Endothelial cell of umbilical vein (primary cell): ENCODE measurements at regions not wholly inside any gene's neighbourhood (a gene's known extent, or its start where the extent isn't known, plus 50 kb on each side); places are given as distances from the start of the nearest gene placed in this dataset.

Experiments
- GATA2 ChIP-seq: IDR thresholded peaks from 2 replicates; pipeline ENCODE4 v1.7.0; 2011; ENCODE audit warnings: low read depth, mild to moderate bottlenecking, moderate library complexity, mixed read lengths, low read length; ENCODE audit not compliant: insufficient read length, insufficient read depth
- MYC ChIP-seq: IDR thresholded peaks from one replicate; pipeline ENCODE4 v1.6.1; 2011; ENCODE audit warnings: mild to moderate bottlenecking, low read depth, low read length
- POLR2A ChIP-seq: IDR thresholded peaks from 2 replicates; pipeline ENCODE4 v1.6.1; 2012; ENCODE audit warnings: low read depth, mild to moderate bottlenecking, control low read depth, low read length
- POLR2AphosphoS5 ChIP-seq: IDR thresholded peaks from 2 replicates; pipeline ENCODE4 v1.6.1; 2012; ENCODE audit warnings: low read depth, mild to moderate bottlenecking, control low read depth, low read length, moderate library complexity; ENCODE audit not compliant: insufficient read depth
- TF ChIP-seq, protein P1 (sequence below), 2 donors: IDR thresholded peaks; 1 replicate in 1 of 2; 2 replicates in 1 of 2; pipeline ENCODE4 v1.5.1; 2011; ENCODE audit warnings: low read length in 2 of 2, mild to moderate bottlenecking in 2 of 2, moderate library complexity in 2 of 2, control low read depth in 1 of 2, inconsistent platforms in 1 of 2, low read depth in 1 of 2; ENCODE audit not compliant: insufficient read depth in 1 of 2; ENCODE audit errors: extremely low read depth in 1 of 2
- TF ChIP-seq, protein P2 (sequence below): IDR thresholded peaks from 2 replicates; pipeline ENCODE4 v1.6.1; 2011; ENCODE audit not compliant: insufficient read depth, insufficient read length

DNA sequence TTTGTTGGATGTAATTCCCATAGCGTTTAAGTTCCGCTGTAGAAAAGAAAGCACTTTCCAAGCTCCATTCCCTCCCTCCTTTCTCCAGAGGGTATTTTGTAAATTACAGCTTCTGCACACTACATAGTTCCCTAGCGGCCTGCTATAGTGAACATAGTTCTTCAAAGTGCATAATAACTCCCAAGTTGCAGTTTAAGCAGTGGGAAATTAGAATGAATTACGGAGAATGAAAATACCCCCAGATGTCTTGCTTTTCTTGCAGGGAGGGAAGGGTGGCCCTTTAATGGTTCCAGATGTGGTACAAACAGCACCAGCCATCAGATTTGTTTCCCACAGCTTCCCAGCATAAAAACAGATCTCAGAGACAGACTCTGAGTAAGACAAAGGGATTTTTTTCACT is 893.9 kb downstream of the SUCLG1 start:
- TF ChIP-seq, protein P1, sequence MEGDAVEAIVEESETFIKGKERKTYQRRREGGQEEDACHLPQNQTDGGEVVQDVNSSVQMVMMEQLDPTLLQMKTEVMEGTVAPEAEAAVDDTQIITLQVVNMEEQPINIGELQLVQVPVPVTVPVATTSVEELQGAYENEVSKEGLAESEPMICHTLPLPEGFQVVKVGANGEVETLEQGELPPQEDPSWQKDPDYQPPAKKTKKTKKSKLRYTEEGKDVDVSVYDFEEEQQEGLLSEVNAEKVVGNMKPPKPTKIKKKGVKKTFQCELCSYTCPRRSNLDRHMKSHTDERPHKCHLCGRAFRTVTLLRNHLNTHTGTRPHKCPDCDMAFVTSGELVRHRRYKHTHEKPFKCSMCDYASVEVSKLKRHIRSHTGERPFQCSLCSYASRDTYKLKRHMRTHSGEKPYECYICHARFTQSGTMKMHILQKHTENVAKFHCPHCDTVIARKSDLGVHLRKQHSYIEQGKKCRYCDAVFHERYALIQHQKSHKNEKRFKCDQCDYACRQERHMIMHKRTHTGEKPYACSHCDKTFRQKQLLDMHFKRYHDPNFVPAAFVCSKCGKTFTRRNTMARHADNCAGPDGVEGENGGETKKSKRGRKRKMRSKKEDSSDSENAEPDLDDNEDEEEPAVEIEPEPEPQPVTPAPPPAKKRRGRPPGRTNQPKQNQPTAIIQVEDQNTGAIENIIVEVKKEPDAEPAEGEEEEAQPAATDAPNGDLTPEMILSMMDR (IDR thresholded peaks at IDR 0.05; ENCODE audit: extremely low read depth in 1 of 2, insufficient read depth in 1 of 2, low read depth in 1 of 2, low read length in 2 of 2): no peak
- TF ChIP-seq, protein P2, sequence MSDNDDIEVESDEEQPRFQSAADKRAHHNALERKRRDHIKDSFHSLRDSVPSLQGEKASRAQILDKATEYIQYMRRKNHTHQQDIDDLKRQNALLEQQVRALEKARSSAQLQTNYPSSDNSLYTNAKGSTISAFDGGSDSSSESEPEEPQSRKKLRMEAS: no peak
- TF ChIP-seq POLR2A (no peak), MYC (no peak), POLR2AphosphoS5 (no peak), GATA2 (no peak)
